NCI-H2196 (cell line): ENCODE measurements at regions not wholly inside any gene's neighbourhood (a gene's known extent, or its start where the extent isn't known, plus 50 kb on each side); places are given as distances from the start of the nearest gene placed in this dataset.
"Not testable (repeated sequence)": the region's sequence is repeated elsewhere in the genome, so short reads cannot be mapped to it uniquely, and the experiment has no call there.

Experiments
- DNase-seq: peaks from one replicate; lab custom pipeline; 2025; ENCODE audit not compliant: unreplicated experiment; lab: John Stamatoyannopoulos, UW

DNA sequence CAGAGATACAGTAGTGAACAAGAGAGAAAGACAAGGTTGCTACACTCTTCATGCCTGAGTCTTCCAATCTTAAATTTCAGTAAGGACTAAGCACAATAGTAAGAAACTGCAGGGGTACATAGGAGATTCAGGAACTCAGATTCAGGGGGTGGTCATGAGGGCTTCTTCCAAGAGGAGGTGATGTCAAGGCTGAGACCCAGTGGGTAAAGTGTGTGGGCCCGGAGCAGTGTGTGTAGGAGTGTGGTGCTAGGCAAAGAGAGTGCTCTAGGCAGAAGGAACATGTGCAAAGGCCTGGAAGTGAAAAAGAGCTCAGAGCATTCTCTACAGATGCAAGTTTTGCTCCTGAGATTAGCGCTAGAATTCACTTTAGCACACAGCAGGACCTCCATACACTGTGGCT lies 102.9 kb upstream of the SPATA12 start:
- no peak for DNase-seq

DNA sequence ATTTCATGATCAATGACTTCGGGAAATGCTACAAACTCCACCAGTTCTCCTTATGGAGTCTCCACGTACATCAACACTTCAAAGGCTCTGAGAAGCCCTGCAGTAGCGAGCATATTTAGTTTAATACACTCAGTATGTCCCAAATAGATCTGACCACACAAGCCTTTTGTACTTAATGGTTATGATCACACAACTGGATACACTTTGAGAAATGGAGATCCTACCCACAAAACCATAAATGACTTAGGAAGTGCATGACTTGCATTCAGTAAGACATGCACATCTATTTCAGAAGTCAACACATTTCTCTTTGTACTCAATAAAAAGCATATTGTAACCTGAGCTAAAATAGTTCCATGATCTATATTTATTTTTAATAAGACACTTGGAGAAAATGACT lies 103.6 kb upstream of the SPATA12 start:
- DNase-seq = no peak

DNA sequence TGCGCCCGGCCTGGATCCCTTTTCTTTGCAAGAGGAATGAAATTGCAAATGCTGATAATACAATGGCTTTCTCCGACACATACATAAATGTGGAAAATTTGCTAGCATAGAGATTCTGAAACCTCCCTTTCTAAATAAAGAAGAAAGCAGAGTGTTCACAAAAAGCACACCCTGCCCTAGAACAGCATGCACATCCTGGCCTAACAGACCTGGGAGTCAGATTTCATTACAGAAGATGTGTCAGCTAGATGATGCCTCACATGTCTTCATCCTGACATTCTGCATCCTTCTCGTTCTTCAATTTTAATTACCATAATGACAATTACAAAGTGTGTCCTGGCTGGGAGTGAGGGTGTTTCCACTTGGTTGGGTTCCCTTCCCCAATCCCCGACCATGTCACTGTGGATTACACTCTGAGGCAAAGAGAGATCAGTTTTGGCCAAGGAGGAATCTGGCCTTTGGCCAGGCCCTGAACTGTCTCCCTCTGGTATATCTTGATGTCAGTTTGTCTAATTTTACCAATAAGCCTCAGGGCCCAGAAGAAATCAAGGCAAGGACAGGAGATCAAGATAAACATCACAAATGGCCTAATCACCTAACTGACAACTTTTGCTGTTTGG lies 104.9 kb upstream of the SPATA12 start:
- DNase-seq = no peak

DNA sequence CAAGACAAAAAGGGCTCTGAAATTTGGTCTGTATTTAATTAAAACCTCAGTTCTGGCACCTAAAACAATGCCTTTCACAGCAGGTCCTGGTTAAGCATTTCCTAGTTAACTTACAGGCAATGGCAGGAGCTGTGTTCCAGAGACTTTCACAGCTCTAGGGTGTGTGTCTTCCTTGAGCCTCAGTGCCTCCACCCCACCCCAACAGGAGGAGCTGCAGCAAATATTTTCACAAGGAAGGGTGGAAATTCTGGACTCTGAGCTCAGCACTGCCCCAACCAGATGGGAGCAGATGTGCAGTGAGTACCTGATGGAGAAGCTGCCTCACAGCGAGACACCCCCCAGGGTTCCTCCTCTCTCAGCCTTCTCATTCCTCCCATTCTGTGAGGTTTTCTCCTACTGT lies 106.3 kb upstream of the SPATA12 start:
- DNase-seq = no peak

DNA sequence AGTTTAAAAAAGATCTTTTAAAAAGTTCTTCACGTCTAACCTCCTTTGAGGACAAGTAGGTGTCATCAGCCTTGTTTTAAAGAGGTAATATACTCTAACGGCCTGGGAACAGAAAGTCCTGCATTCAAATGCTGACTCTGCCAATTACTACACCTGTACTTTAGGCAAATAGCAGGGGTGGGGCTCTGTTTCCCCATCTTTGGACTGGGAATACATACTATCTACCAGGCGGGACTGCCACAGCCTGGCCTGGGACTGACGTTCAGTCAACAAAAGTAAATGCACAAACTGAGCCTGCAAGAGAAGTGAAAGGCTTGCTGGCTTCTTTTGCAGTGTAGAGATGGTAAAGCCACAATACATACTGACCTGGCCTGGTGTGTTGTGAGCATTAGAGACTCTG lies 107.6 kb upstream of the SPATA12 start:
- no peak for DNase-seq

DNA sequence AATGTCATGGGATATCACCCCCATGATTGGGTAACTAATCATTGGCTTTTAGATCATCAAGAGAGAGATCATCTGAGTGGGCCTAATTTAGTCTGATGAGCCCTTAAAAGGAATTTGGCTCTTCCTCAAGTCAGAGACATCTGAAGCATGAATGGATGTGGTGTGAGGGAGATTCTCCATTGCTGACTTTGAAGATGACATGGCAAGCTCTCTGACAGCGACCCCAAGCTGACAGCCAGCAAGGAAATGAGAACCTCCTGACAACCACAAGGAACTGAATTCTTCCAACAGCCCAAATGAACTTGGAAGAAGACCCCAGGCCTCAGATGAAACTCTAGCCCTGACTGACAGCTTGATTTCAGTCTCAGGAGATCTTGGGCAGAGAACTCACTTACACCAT lies 108.4 kb upstream of the SPATA12 start:
- no peak for DNase-seq

DNA sequence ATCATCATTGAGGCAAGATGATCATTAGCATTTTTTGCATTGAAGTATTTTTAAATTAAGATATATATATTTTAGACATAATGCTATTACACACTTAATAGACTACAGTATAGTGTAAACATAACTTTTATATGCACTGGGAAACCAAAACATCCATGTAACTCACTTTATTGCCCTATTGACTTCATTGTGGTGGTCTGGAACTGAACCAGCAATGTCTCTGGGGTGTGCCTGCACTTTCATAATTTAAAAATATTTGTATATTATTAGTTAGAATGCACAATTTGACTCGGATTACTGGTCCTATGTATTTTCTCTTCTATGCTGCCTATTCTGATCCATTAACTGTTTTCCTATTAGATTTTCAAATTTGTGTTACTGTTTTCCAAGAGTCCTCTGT lies 109.1 kb upstream of the SPATA12 start:
- DNase-seq = no peak

DNA sequence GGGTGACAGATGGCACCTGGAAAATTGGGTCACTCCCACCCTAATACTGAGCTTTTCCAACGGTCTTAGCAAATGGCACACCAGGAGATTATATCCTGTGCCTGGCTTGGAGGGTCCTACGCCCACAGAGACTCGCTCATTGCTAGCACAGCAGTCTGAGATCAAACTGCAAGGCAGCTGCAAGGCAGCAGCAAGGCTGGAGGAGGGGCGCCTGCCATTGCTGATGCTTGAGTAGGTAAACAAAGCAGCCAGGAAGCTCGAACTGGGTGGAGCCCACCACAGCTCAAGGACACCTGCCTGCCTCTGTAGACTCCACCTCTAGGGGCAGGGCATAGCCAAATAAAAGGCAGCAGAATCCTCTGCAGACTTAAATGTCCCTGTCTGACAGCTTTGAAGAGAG lies 115.1 kb upstream of the SPATA12 start:
- DNase-seq = not testable (repeated sequence)

DNA sequence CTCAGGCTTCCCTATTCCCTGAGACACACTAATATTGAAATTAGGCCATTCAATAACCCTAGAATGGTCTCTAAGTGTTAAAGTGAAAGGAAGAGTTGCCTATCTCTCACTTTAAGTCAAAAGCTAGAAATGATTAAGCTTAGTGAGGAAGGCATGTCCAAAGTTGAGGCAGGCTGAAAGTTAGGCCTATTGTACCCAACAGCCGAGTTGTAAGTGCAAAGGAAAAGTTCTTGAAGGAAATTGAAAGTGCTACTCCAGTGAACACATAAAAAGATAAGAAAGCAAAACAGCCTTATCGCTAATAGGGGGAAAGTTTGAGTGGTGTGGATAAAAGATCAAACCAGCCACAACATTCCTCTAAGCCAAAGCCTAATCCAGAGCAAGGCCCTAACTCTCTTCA lies 117.9 kb upstream of the SPATA12 start:
- no peak for DNase-seq

DNA sequence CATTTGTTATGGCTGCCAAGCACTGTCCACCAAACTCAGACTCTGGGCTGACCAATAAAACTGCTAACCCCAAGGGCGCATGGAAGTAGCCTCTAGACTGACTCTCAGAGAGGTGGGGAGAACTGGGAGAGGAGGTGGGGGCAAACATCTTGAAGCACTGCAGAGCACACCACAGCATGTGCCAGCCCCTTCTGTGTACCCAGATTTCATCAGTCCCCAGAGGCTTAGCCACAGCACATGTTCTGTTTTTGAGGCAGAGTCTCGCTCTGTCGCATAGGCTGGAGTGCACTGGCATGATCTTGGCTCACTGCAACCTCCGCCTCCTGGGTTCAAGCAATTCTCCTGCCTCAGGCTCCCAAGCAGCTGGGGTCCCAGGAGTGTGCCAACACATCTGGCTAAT lies 119.5 kb upstream of the SPATA12 start:
- no peak for DNase-seq

DNA sequence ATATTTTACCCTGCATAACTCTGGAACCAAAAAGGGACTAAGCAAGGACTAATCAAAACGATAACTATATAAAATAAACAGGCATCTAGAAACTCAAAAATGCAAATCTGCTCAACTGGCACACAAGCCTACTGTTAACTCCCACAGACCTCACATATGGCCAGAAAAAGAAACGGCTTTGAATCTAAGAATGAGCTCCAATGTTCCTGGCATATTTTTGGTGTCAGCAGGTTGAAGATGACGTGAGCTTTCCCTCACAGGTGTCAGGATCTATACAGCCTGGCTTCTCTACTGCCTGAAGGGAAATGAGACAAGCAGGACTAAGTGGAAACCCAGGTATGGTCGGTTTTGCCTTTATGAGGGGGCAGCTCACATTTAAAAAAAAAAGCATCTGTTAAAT lies 120.1 kb upstream of the SPATA12 start:
- DNase-seq = no peak

DNA sequence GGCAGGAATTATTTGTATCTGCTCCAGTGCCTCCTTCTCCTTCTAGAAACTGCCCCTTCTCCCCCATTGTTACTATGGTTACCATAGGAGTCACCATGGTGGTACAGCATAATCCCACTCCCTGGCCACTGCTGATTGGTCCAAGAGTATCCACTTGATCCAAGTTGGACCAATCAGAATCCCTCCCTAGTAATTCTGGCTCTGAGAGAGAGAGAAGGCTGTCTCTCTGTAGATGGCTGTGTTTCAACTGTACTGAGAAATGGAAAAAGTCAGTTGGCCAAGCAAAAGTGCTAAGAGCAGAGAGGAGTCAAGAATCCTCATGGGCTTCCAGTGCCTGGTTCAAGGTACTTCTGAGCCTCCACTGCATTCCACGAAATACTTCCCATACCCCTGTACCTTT lies 120.6 kb upstream of the SPATA12 start:
- no peak for DNase-seq

DNA sequence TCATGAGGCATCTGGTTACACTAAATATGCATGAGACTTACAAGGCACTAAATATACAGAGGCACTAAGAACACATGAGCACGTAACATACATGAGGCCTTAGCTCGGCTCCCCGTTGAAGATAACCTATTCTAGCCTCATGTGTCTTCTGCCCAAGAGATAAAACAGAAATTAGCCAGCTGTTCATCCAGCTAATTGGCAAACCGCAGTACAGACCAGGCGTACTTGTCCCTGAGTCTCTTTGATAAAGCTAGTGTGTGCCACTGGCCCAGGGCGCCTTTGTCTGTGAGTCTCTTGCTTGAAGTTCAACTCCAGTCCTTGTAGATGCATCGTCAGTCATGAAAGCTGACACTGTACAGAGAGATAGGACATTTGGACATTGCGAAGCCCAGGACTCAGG lies 121.9 kb upstream of the SPATA12 start:
- no peak for DNase-seq

DNA sequence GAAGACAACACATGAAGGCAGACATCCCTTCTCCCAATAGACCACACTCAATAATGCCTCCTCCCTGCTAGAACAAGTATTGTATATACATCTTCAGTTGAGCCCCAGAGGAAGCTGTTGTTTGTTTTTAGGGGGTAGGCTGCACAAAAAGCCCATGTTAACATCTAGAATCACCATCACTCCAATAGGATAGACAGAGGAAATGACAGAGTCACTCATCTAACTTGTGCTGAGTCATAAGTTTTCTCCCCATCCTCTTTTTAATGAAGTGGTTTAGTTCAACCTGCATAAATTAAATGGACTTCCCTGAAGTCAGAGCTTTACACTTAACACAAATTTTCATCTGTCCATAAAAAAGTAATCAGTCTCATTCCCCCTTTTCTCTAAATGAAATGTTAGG lies 122.9 kb upstream of the SPATA12 start:
- DNase-seq = no peak

DNA sequence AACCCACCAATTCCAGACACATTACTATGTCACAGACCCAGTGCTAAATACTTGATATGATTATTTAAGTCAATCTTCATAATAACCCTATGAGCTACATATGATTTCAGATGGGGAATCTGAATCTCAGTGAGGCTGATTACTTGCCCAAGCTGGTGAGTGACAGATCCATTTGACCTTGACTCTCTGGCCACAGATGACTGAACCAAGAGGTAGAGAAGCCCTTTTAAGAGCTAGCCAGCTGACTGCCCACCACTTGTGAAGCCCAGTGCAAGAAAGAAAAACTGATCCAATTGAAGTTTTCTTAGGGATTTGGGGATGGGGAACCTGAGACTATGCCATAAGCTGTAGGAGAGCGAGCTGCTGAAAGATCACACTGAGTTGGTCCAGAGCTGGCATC lies 124.7 kb upstream of the SPATA12 start:
- no peak for DNase-seq

DNA sequence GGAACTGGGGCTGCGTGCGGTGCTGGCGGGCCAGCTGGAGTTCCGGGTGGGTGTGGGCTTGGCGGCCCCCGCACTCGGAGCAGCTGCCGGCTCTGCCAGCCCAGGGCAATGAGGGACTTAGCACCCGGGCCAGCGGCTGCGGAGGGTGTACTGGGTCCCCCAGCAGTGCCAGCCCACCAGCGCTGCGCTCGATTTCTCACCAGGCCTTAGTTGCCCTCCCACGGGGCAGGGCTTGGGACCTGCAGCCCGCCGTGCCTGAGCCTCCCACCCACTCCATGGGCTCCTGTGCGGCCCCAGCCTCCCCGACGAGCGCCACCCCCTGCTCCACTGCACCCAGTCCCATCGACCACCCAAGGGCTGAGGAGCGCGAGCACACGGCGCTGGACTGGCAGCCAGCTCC lies 126.0 kb upstream of the SPATA12 start:
- DNase-seq = not testable (repeated sequence)

DNA sequence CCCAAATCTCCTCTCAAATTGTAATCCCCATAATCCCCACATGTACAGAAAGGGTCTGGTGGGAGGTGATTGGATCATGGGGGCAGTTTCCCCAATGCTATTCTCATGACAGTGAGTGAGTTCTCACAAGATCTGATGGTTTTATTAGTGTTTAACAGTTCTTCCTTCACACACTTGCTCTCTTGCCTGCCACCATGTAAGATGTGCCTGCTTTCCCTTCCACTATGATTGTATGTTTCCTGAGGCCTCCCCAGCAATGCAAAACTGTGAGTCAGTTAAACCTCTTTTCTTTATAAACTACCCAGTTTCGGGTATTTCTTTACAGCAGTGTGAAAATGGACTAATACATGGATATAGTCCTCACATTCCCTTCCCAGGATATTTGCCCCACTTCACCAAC lies 126.7 kb upstream of the SPATA12 start:
- no peak for DNase-seq

DNA sequence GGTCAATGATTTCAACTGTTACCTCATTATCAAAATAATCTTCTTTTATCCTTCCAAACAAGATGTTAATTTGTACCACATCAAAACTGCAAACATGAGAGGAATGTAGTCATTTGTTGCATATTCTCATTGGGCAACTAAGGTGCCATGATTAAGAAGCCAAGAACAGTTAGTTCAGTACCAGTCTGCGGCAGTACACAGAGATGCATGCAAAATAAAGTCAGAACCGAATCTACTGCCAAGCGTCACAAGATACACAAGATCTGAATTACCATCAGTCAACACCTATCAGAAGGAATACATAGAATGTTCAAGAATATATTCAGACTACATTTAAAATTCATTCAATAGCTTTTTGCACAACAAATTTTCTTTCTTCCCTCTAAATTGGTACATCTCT lies 127.6 kb upstream of the SPATA12 start:
- DNase-seq = no peak

DNA sequence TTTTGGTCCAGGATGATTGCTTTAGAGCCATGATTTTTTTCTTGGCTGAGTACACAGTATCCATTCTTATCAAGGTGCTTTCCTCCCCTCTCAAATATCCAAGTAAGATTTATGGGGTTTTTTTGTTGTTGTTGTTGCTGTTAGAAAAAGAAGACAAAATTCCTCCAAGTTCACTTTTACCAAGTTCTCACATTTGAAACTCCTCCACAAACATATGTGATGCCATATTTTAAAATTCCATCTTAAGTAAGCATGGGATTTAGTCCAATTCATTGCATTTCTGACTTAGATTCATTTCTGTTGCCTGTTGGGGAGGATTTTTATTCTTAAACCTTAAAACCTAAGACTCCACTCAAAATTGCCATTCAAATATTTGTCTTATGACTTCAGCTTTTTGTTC lies 128.6 kb upstream of the SPATA12 start:
- no peak for DNase-seq

DNA sequence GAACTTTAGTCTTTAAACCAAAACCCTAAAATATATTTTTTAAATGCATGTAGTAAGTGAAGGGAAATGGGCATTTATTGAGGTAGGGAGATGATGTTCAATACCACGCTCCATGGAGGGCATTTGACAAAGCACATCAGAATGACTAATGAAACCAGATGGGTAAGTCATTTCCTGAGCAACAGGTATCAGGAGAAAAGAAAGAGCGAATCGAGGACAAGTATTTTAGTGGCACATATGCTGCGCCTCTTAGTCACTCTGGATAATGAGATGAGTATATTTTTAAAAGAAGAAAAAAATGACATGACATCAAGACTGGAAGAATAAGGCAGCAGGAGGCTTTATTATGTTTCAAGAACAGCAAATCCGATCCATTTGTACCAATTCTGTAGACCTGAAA lies 129.0 kb upstream of the ARHGEF3 start:
- no peak for DNase-seq

DNA sequence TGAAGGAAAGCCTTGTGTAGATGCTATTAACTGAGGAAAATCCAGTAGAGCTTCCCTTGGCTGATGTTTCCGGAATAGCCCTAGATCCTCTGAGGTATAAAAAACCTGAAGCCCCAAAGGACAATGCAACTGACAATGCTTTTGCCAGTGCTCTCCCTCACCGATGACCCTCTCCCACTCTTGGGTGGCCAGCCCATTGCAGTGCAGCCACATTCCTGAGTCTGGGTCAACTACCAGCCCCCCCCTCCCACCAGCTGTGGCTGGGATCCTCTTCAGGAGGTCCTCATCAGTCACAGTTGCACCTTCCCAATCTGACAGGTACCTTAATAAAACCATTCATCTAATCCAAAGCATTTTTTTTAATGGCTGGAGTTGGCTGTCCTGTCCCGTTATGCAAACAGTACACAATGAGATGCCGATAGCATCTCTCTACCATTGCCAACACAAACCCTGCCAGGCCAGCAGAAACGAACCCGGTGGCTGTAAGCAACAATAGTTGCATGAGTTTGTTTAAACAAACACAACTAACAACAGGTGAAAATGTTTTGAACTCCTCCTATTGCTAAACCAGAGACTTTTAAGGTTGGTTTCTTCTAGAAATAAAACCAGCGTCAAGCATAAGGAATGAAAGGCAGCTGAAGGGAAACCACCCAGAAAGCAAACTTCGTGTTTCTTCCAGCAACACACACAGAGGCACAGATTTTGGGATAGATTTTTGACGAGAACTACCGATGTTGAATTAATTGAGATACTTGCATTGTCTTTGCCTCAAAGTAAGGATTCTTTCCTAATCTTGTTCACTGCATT lies 128.3 kb upstream of the ARHGEF3 start:
- DNase-seq = no peak

DNA sequence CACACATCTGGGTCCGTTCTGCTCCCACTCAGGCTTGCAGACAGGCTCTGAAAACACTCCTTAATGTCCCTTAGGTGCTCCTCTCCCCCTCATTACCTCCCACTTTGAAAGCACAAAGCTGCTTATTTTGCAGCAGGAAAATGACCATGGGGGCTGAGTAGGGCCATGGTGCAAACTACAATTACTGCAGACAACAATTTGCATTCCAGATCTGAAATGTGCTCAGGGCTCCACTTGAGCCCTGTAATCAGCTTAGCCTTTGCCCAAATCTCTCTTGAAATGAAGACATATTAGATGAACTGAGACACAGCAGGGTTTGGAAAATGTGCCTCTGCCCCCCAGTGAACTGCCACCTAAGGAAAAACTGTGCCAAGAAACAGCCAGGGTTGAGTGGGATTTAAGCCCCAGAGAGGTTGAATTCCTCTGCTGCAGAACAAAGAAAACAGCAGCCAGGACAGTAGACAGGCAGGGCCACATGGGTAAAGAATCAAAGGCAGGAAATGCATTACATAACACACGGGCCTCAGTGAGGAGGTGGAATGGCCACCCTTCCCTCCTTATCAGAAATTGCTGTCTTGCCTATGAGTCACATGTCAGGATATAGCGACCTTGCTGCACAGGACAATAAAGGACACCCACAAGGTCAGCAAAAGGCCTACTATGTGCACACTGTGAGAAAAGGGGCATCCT lies 126.8 kb upstream of the ARHGEF3 start:
- DNase-seq = no peak
